ENCODE measurements at regions not wholly inside any gene's neighbourhood (a gene's known extent, or its start where the extent isn't known, plus 50 kb on each side); places are given as distances from the start of the nearest gene placed in this dataset.

DNA sequence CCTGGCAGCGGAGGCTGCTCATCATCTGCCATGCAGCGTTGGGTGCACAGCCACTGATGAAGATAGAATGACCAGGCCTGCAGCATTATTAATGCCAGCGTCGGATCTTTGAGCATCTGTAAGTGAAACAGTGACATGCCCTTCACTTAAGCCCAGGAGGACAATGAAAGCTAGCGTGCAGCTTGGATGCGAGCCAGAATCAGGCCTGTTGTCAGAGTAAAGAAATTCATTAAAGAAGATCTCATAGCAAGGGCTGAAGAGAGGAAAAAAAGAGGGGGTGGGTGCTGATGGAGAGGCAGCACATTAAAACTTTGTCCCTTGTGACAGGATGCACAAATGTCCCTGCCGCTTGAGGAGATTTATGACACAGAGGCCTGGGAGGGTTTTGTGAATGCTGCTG lies 186.1 kb upstream of the MAST4 start (continued):
- TF ChIP-seq SRF (IDR thresholded peaks at IDR 0.05; ENCODE audit: low read depth, low read length) (no peak), ATF2 (IDR thresholded peaks at IDR 0.05; ENCODE audit: low read length) (no peak)
